CD4-positive, alpha-beta T cell treated with Interferon gamma for 1 hour (primary cell): ENCODE measurements at regions not wholly inside any gene's neighbourhood (a gene's known extent, or its start where the extent isn't known, plus 50 kb on each side); places are given as distances from the start of the nearest gene placed in this dataset.

Source experiments
- DNase-seq: peaks from one replicate; pipeline ENCODE4 v3.0.0-alpha.2; 2020

DNA sequence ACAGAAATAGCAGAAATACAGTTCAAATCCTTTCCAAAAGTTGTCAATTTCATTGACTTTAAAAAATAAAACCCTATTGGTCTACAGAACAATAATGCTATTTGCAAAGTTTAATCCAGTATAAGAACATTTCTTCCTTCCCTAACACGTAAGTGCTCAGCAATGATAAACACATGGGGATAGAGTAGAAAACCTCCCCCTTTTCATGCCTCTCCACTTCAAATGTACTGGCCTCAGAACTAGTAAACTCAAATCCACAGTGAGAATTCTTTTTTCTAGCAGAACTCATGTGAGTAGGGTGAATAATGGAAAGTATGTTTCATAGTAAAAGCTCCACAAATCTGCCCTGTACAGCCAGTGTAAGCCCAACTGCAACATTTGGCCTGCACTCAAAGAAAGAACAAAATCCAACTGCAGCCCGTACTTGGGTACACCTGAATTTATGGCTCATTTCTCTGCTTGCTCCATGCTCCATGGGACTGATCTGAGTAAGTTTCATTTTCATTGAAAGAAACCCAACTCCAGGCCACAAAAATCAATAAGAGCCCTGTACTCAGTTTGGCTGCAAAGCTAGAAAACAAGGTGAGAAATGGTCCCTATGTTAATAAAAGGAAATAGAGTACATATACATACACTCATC is 115.0 kb upstream of the RMDN2 start:
- no peak for DNase-seq

DNA sequence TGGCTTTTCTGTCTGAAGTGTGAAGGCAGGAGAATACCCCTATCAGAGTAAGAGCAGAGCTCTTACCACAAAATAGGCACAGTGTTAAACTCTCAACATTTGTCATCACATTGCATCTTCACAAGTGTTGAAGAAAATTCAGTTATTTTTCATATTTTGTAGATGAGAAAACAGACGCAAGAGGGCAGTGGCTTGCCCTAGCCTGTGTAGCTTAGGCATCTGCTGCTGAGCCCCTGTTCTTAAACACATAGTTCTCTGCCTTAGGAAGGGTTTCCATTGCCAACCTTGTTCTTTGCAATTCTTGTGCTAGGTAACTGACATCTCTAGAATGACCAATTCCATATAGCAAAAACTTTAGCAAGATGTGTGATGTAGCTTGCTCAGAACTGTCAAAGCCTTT is 112.7 kb upstream of the RMDN2 start:
- no peak for DNase-seq

DNA sequence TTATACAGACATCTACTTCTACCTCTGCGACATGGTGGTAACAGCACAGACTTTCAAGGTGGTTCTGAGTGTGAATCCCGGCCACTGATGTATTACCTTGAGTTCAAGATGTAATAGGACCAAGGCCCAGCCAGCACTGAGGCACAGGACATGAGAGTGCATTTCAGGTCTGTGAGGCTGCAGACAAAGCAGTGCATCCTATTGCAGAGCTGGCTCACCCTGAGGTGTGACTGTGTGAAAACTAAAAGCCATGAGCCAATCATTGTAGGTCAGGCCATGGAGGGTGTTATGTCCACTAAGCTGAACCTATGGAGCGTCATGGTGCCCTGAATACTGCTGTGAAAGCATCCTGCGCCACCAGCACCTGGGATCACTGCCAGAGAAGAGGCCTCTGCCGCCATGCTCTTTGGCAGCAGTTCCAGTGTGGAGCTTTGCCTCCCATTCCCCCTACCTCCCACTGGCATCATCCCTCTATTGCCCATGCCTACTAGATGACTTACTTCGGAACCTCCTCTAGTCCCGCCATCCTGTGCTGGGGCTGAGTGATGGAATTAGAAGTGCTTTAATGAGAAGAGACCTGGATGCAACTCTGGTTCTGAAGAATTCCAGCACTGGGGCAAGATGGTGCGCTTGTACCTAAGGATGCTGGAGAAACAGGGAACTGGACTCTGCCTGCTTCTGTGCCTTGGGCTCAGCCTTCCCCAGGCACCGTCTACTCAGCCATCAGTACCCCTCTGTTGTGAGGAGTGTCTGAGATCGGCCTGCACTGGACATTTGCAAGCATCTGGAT is 112.0 kb upstream of the RMDN2 start:
- DNase-seq: no peak

DNA sequence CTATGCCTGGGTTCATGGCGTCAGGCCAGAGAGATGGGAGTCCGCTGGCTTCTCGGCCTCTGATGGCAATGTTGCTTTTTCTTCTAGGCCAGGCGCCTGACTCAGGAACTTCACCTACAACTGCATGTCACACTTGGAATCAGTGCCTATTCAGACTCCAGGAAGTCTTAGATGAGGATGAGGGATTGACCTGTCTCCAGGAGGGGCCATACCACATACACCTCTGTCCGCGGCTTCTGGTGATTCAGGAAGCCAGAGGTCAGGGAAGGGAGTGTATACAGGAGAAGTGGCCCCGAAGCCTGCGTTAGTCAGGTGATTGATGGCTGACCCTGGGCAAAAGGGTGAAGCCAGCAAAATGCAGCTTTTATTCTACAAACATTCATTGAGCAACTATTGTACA is 109.1 kb upstream of the RMDN2 start:
- DNase-seq: no peak

DNA sequence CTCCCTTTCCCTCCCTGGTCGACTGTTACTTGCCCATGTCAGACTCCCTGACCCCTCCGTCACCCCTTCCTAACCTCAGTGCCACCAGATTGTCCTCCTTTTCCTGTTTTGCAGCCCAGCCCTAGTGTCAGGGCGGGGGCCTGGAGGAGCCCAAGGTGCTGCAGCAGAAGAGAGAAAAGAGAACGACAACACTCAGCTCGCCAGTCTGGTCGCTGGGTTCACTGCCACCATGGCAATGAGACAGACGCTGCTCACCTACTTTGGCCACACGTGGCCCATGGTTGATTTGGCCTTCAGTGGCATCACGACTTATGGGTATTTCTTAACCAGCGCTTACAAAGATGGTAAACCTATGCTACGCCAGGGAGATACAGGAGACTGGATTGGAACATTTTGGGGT is 108.4 kb upstream of the RMDN2 start:
- DNase-seq: no peak

DNA sequence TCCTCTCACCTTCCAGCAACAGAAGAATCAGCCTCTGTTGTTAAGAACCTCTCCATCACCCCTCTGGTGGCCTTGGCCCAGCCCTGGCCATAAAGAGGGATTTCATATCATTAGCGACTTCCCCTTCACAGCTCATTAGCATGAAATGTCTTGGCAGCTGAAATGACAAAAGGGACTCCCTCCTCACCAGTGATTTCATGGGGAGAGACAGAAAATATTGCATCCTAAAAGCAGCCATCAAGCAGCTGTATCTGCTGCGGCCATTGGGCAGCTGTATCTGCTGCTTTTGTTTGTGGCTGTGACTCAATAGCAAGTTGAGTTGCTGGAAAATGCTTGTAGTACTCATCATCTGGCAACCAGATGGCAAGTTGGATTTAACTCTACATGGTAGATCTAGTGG is 105.9 kb upstream of the RMDN2 start:
- no peak for DNase-seq

DNA sequence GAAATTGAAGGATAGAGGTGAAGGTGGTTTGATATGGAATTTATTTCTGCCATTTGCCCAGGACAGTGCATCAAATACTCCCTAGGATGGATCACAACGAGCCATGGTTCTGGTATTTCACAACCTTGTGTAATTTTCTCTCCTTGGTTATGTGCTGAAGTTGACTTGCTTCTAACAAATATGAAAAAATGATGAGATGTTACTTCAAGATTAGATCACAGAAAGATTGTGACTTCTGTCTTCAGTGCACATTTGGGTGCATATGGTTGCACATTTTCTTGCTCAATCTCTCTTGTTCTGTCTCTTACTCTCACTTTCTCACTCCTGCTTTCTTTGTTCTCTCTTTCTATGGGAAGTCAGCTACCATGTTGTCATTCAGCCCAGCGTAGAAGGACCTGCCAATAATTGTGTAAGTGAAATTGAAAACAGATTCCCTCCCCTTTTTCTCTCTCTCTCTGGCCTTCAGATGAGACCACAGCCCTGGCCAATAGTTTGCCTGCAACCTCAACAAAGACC is 104.6 kb upstream of the RMDN2 start:
- no peak for DNase-seq

DNA sequence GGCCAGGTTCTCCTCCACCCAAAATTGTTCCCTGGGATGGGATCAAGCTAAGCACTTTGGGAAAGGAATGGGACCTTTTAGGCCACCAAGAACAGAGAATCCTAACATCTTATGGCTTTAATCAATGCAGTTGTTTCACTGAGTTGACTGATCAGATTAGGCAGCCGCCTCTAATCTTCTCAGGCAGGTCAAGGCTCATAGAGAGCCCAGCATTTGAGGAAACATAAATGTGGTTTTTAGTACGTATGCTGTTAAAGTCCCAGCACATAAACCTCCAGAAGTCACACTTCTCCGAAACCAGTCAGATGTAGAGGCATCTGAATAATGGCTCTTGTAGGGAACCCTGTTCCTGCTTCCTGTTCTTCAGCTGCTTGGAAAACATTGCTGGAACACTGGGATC is 99.5 kb upstream of the RMDN2 start:
- no peak for DNase-seq

DNA sequence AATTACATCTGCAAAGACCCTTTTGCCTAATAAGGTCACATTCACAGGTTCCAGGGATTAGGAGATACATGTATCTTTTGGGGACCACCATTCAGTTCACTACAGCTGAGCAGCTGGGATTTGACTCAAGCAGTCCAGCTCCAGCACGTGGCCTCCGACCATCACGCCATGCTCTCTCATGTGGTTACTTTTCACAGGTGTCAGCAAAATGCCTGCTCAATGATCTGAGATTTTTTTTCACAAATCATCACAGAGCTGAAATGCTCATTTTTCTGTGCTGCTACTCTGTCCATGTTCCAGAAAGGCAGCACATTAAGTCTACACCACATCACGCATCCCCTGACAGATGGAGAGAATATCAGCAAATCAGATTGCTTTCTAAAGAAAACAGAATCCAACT is 98.5 kb upstream of the RMDN2 start:
- no peak for DNase-seq

DNA sequence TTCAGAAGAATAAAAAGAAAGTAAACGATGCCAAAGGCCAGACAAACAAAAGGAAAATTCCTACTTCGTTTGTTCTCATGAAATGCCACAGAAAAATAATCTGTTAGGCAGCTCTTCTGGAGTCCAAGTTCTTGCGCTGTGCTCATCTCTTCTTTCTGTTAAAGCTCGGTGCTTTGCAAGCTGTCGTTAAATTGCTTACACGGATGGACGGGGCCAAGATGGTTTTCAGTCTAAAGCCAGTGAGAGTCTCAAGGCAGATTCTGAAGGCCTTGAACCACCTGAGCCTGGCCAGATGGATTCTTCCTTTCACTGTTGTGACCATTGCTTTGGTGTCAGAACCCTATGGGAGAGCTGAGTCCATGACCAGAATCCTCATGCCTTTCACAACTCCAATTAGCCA is 97.6 kb upstream of the RMDN2 start:
- no peak for DNase-seq

DNA sequence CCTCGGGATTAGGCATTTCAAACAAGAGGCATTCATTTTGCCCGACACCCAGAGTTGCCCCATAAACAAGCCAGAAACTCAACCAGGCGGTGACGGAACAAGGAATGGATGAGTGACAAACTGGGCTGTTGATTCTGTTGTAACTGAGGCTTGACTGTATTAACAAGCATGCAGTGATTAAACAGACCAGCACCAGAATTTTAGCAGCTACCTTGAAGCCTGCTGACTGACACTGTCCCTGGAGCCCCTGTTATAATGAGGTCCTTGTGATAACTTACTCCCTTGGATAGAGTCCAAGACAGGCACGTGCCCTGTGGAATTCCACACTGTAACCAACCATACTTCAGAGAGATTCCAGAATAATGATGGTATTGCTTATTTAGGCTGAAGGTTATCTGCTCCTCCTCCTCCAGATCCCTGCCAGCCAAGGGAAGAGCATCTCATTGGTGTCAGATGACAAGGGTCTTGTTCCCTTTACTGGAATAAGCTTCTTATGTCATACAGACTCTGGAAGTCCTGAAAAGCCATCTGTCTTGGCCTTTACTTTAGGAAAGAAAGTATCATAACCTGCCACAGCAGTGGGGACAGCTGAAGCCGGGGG is 97.1 kb upstream of the RMDN2 start:
- DNase-seq: no peak

DNA sequence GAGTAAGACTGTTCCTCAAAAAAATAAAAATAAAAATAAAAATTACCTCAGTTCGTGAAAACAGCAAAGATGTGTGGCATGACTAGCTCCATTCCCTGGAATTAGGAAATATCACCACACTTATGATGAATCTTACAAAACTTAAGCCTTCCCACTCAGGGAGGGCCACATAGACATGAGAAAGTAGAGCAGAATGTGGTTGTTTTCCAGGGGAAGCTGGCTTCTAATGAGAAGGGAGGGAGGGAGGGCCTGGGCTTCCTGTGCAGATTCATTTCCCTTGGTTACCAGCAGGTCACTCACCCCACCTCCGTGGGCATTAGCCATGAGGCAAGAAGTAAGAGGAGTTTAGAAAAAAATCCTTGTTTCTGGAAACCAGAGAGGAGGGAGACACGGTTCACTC is 95.9 kb upstream of the RMDN2 start:
- peak; percentile 68 for DNase-seq

DNA sequence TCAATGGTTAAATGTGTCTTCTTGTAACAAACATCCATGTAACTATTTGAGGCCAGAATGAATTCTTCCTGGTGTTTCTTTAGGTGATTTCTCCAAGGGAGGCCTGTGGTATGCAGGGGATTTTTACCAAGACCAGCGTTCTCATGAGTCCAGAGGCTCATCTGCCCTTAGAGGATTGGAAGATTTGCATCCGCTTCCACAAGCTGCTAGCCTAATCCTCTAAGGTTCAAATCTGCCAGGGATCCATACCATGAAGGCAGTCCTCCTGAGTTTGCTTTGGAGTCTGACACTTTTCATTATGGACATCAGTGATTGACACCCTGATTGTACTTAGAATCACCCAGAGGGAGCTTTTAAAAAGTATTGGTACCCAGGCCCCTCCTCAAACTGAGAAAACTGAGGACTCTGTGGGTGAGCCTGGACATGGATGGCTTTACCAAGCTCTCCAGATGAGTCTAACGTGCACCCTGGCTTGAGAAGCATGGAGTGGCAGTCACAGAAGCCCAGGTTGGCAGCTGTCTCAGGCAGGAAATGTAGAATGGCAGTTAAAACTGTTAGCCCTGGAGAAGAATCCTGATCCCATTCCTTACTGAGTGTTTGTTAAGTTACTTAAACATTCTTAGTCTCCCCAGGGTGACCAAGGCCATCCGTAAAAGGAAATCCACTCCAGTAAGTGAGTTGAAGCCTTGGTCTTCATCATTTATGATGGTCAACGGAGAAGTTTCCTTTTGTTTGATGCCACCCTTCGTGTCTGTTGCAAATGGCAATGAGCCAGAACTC is 95.3 kb upstream of the RMDN2 start:
- no peak for DNase-seq

DNA sequence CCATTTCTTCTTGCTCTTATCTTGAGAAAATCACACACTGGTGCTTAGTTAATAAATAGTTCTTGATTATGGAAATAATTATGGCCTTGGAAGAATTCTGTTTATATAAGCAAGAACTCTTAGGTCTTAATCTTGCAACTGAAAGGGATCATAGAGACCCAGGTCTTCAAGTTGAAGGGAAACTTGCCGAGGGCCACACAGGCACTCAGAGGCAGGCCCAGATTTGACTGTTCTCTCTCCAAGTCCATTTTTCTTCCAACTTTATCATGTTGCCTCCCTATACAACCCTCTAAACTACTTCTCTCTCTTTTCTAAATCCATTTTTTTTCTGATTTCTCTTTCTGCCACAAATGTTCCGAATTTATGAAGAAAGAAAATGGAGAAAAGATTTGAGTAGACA is 94.5 kb upstream of the RMDN2 start:
- DNase-seq: no peak

DNA sequence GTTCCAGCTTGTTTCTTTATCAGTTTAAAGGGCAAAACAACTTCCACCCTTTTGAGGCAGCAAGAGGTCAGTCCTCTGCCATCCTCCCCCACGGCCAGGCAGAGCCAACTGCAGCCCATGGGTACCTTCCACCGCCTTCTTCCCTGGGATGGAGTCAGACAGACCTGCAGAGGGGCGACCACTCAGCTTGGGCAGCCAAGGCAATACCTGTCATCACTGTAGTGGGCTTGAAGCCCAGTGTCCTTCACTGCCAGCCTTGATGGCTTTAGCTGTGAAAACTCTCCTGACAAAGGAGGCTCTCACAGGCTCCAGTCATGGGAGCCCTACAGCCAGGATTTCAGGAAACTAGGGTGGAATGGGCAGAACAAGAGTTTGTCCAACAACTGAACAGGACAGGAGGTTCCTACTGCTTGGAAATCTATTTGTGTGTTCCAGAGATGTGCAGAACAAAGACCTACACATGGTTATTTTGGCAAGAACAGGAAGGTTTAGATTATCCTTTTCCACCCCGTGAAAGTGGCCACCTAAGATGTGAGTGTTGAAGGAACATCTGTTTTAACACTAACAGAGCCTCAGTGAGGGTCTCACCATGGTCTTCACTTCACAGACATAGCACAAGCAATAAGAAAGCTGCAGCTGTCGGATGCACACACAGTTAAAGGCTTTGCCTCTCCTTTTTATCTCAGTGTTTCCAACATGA is 93.9 kb upstream of the RMDN2 start:
- no peak for DNase-seq

DNA sequence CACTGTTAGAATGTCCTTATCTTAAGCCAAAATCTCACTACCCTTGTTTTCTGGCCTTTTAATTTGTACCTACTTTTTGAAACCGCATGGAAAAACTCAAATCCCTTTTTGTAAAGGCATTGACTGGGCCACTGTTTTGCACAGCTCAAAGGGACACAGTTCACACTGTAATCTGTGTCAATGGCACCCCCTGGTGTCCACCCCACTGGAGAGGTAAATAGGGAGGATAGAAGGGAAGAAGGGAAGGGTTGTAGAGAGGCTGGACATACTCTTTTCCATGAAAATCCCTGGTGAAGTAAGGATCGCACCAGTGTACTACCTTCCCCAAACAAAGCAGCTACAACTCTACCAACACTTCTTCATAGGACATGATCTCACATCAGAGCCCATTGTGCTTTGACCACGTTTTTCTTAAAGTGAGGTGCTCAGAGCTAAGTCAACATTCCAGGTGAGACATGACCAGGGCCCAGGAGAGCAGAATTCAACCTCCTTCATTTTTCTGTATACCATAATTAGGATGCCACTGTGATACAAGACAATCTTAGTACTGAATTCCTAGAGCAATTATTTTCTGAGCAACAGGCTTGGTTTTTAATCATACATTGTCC is 92.4 kb upstream of the RMDN2 start:
- DNase-seq: peak; percentile 71

DNA sequence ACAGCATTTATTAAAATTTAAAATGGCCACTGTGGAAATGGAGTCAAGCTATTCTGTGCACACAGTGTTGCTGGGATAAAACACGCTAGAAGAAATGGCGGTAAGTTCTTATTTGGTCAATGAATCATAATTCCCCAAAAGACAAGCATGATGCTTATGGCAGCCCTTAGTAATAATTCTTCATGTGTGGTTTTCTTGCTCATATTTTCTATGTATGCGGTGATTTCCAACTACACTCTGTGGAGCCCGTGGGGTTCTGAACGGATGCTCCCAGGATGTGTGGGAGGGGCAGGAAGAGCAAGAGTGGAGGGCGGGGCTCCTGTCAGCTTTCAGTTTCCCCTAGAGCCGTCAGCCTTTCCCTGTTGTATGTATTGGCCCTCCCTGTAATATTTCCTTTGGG is 91.7 kb upstream of the RMDN2 start:
- DNase-seq: no peak

DNA sequence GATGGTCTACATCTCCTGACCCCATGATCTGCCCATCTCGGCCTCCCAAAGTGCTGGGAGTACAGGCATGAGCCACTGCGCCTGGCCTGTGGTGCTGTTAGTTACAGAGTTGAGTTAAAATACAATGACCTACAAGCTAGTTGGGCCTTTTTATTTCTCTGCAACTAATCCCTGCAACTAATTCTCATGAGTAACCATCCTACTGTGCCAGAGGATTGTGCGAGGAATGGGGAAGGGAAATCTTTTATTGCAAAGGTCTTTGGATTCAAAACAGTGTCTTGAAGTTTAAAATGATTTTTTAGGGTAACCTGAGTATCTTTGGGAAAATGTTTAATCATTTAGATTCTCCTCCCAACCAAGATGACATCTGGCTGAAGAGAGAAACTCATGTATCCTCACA is 88.8 kb upstream of the RMDN2 start:
- no peak for DNase-seq

DNA sequence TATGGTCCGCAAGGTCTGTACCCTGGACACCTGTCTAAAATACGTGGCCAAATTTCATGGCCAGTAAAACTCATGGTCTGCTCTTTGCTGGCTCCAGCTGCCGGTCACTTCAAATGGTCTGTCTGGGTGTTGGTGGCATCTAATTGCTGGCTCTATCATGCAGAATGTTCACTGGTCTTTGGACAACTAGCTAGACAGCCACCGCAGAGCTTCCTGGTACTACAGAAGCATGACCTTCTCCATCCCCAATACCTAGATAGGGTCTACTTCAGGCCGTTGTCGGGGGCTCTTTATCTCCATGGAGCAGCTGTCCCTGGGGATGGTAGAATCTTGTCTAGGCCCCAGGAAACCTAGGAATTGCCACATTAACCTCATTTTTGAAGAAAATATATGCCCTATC is 88.4 kb upstream of the RMDN2 start:
- DNase-seq: no peak

DNA sequence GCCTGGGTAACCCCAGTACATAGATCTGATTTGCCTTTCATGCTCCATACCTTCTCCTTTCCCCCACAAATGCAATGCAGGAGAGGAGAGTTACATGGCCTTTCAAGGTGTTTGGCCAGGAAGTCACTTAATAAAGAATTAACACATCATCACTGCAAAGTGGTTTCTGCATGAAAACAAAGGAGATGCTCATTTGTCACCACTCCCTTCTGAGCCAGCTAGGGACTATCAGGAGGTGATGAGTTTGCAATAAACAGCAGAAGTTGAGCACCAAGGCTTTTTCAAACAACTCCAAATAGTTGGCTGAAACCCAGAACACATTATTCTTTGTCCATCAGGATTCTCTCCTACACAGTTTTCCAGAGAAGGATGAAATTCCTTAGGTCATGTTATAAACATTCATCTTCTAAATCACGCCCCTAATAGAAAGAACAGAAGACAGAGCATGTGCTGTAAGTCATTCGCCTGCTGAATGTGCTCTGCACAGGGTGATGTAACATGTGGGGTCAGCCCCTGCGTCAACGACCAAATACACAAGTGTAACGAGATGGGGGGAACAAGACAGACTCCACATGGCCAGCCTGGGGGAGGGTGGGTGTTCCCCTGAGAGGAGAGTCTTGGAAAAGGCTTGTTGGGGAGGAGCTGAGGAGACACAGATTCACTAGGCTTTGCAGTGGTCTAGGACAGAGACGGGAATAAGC is 87.3 kb upstream of the RMDN2 start:
- DNase-seq: no peak

DNA sequence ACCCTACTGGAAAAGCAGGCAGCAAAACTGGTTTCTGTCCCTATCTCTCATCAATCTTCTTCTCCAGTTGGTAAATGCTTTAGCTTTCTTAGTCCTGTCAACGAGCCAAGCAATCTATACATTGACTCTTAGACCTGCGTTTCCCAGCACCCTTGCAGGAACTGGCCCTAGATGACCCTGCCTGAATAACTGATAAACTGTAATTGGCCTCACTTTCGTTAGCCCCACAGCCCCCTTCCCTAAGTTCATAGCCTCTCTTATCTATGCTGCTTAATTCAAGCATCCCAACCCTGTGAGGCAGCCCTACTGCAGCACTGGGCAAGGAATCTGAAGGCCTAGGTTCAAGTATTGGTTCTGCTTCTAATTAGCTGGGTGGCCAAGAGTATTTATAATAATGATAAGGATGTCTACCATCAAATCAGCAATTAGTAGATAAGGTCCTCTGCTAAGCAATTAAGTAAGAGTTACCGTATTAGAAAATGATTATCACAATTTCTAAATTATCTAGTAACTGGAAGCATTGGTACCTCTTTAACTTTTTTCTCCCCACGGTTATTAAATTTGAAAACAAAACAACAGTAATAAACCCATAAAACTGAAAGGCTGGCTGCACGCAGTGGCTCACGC is 86.4 kb upstream of the RMDN2 start:
- no peak for DNase-seq
